ENCODE measurements at regions not wholly inside any gene's neighbourhood (a gene's known extent, or its start where the extent isn't known, plus 50 kb on each side); places are given as distances from the start of the nearest gene placed in this dataset.

GRCh38 chr21:22263890-22264289, 1265.7 kb downstream of the NCAM2 start:
- Histone ChIP-seq H3K79me2 (ENCODE audit: insufficient read depth, low read length) (no peaks in the 10 kb centered on the region), H3K27me3 (ENCODE audit: insufficient read depth, low read length) (no peaks in the 10 kb centered on the region), H2AFZ (ENCODE audit: low read depth, low read length) (no peak overlapping the region), H3K4me1 (ENCODE audit: insufficient read depth, low read length) (no peaks in the 10 kb centered on the region), H3K4me3 (ENCODE audit: insufficient read depth, low read depth, low read length) (no peak overlapping the region), H3K27ac (ENCODE audit: low read depth, low read length) (no peak overlapping the region), H4K20me1 (ENCODE audit: insufficient read depth, low read length) (no peaks in the 10 kb centered on the region), H3K36me3 (ENCODE audit: insufficient read depth, low read length) (no peaks in the 10 kb centered on the region), H3K9ac (ENCODE audit: low read length) (no peak overlapping the region), H3K4me2 (ENCODE audit: low read length) (no peak overlapping the region), H3K9me3 (ENCODE audit: insufficient read depth, low read depth, low read length) (no peaks in the 10 kb centered on the region)
- H3K9me3 Mint-ChIP-seq (ENCODE audit: unreplicated experiment), result no peaks in the 10 kb centered on the region
- no peaks in the 10 kb centered on the region for H3K4me1 Mint-ChIP-seq (ENCODE audit: low read depth, unreplicated experiment)
- no peaks in the 10 kb centered on the region for H3K27me3 Mint-ChIP-seq (ENCODE audit: low read depth, unreplicated experiment)
- FAIRE-seq, result no peak
- no peak overlapping the region for H3K4me3 Mint-ChIP-seq (ENCODE audit: unreplicated experiment)
- no peaks in the 10 kb centered on the region for H3K36me3 Mint-ChIP-seq (ENCODE audit: low read depth, unreplicated experiment)
- no peak for TF ChIP-seq CTCF (IDR thresholded peaks at IDR 0.05; ENCODE audit: insufficient read depth, low read depth, low read length)
- TF ChIP-seq EZH2 (IDR thresholded peaks at IDR 0.05; ENCODE audit: insufficient read depth, low read length), result no peak
- H3K27ac Mint-ChIP-seq (ENCODE audit: unreplicated experiment), result no peak overlapping the region
- DNase-seq (ENCODE audit: low read depth), result no peak

- Mint-ChIP-seq H3K27me3 (ENCODE audit: low read depth, unreplicated experiment) (no peaks in the 10 kb centered on the region), H3K36me3 (ENCODE audit: low read depth, unreplicated experiment) (no peaks in the 10 kb centered on the region), H3K4me3 (ENCODE audit: unreplicated experiment) (no peak overlapping the region), H3K4me1 (ENCODE audit: low read depth, unreplicated experiment) (no peaks in the 10 kb centered on the region), H3K27ac (ENCODE audit: unreplicated experiment) (no peak overlapping the region), H3K9me3 (ENCODE audit: unreplicated experiment) (peaks cover 2% of the 10 kb centered on the region)
- no peaks in the 10 kb centered on the region for H4K20me1 ChIP-seq (ENCODE audit: insufficient read depth, low read length)
- no peaks in the 10 kb centered on the region for H3K4me1 ChIP-seq (ENCODE audit: insufficient read depth, low read length)
- no peak overlapping the region for H3K4me2 ChIP-seq (ENCODE audit: low read length)
- no peaks in the 10 kb centered on the region for H3K27me3 ChIP-seq (ENCODE audit: insufficient read depth, low read length)
- no peaks in the 10 kb centered on the region for H3K79me2 ChIP-seq (ENCODE audit: insufficient read depth, low read length)
- H3K9me3 ChIP-seq (ENCODE audit: insufficient read depth, low read depth, low read length), result no peaks in the 10 kb centered on the region
- DNase-seq (ENCODE audit: low read depth) (no peak), FAIRE-seq (no peak)
- TF ChIP-seq CTCF (IDR thresholded peaks at IDR 0.05; ENCODE audit: insufficient read depth, low read depth, low read length), result no peak
- no peak for TF ChIP-seq EZH2 (IDR thresholded peaks at IDR 0.05; ENCODE audit: insufficient read depth, low read length)
- H3K27ac ChIP-seq (ENCODE audit: low read depth, low read length), result no peak overlapping the region
- no peaks in the 10 kb centered on the region for H3K36me3 ChIP-seq (ENCODE audit: insufficient read depth, low read length)
- H3K9ac ChIP-seq (ENCODE audit: low read length), result no peak overlapping the region
- H2AFZ ChIP-seq (ENCODE audit: low read depth, low read length), result no peak overlapping the region
- no peak overlapping the region for H3K4me3 ChIP-seq (ENCODE audit: insufficient read depth, low read depth, low read length)
Measured at GRCh38 chr21:22277341-22277740, 1279.1 kb downstream of the NCAM2 start.

GRCh38 chr21:22278366-22278765, 1280.2 kb downstream of the NCAM2 start:
- Mint-ChIP-seq H3K27ac (ENCODE audit: unreplicated experiment) (no peak overlapping the region), H3K4me1 (ENCODE audit: low read depth, unreplicated experiment) (no peaks in the 10 kb centered on the region), H3K27me3 (ENCODE audit: low read depth, unreplicated experiment) (no peaks in the 10 kb centered on the region), H3K36me3 (ENCODE audit: low read depth, unreplicated experiment) (no peaks in the 10 kb centered on the region), H3K9me3 (ENCODE audit: unreplicated experiment) (no peaks in the 10 kb centered on the region), H3K4me3 (ENCODE audit: unreplicated experiment) (no peak overlapping the region)
- DNase-seq (ENCODE audit: low read depth) (no peak), FAIRE-seq (no peak)
- no peak overlapping the region for H3K27ac ChIP-seq (ENCODE audit: low read depth, low read length)
- no peaks in the 10 kb centered on the region for H3K9me3 ChIP-seq (ENCODE audit: insufficient read depth, low read depth, low read length)
- no peaks in the 10 kb centered on the region for H4K20me1 ChIP-seq (ENCODE audit: insufficient read depth, low read length)
- TF ChIP-seq CTCF (IDR thresholded peaks at IDR 0.05; ENCODE audit: insufficient read depth, low read depth, low read length) (no peak), EZH2 (IDR thresholded peaks at IDR 0.05; ENCODE audit: insufficient read depth, low read length) (no peak)
- H3K9ac ChIP-seq (ENCODE audit: low read length), result no peak overlapping the region
- H2AFZ ChIP-seq (ENCODE audit: low read depth, low read length), result no peak overlapping the region
- H3K4me1 ChIP-seq (ENCODE audit: insufficient read depth, low read length), result no peaks in the 10 kb centered on the region
- H3K79me2 ChIP-seq (ENCODE audit: insufficient read depth, low read length), result no peaks in the 10 kb centered on the region
- no peak overlapping the region for H3K4me2 ChIP-seq (ENCODE audit: low read length)
- H3K27me3 ChIP-seq (ENCODE audit: insufficient read depth, low read length), result no peaks in the 10 kb centered on the region
- no peak overlapping the region for H3K4me3 ChIP-seq (ENCODE audit: insufficient read depth, low read depth, low read length)
- H3K36me3 ChIP-seq (ENCODE audit: insufficient read depth, low read length), result no peaks in the 10 kb centered on the region

Data from astrocyte (in vitro differentiated cells and primary cell).